Tibial nerve (tissue), 4 donors: ENCODE measurements at regions not wholly inside any gene's neighbourhood (a gene's known extent, or its start where the extent isn't known, plus 50 kb on each side); places are given as distances from the start of the nearest gene placed in this dataset.

Source experiments
- DNase-seq, 2 donors: peaks; one replicate each; pipeline ENCODE4 v3.0.0-alpha.2; 2019; ENCODE audit warnings: low spot score in 2 of 2
- H3K27ac ChIP-seq, 4 donors: fragments of 200-600 bp; sonication (generic) in 3 of 4; one replicate each; pipeline ENCODE4 v1.5.1; 2017 to 2019; ENCODE audit warnings: mild to moderate bottlenecking in 1 of 4
- H3K27me3 ChIP-seq, 2 donors: fragments of 200-600 bp; sonication (generic) in 1 of 2; one replicate each; pipeline versions ENCODE4 v1.5.1 to v1.6.0; 2017 to 2019
- H3K36me3 ChIP-seq, 3 donors: fragments of 200-600 bp; sonication (generic); one replicate each; pipeline ENCODE4 v1.5.1; 2018 to 2019
- H3K4me1 ChIP-seq, 4 donors: fragments of 200-600 bp; sonication (generic) in 3 of 4; one replicate each; pipeline ENCODE4 v1.5.1; 2017 to 2019
- H3K4me3 ChIP-seq, 4 donors: fragments of 200-600 bp; sonication (generic) in 3 of 4; one replicate each; pipeline ENCODE4 v1.5.1; 2017 to 2019; ENCODE audit warnings: mild to moderate bottlenecking in 1 of 4, moderate library complexity in 1 of 4
- H3K9me3 ChIP-seq, 4 donors: fragments of 200-600 bp; sonication (generic) in 3 of 4; one replicate each; pipeline ENCODE4 v1.5.1; 2017 to 2019
- EP300 ChIP-seq, 2 donors: sonication (generic); formaldehyde crosslinking; IDR thresholded peaks; one replicate each; pipeline ENCODE4 v1.6.1; 2017; ENCODE audit warnings: antibody characterized with exemption in 2 of 2, mild to moderate bottlenecking in 1 of 2
- POLR2A ChIP-seq, 2 donors: fragments of 450-650 bp; IDR thresholded peaks; one replicate each; pipeline ENCODE4 v1.6.1; 2017; ENCODE audit warnings: antibody characterized with exemption in 2 of 2, mild to moderate bottlenecking in 2 of 2, moderate library complexity in 2 of 2
- WGBS, 2 donors: methylation state at CpG; one replicate each; pipeline ENCODE4 v1.1.5; 2018; 5-methylcytosine and 5-hydroxymethylcytosine counted together
- TF ChIP-seq, protein P1 (sequence below), 5 experiments: fragments of 200-600 bp in 3 of 5; fragments of 450-650 bp in 2 of 5; sonication (generic) in 3 of 5; IDR thresholded peaks; one replicate each; pipeline ENCODE4 v1.5.1; 2016 to 2019; ENCODE audit warnings: antibody characterized with exemption in 5 of 5, mild to moderate bottlenecking in 3 of 5, moderate library complexity in 2 of 5

DNA sequence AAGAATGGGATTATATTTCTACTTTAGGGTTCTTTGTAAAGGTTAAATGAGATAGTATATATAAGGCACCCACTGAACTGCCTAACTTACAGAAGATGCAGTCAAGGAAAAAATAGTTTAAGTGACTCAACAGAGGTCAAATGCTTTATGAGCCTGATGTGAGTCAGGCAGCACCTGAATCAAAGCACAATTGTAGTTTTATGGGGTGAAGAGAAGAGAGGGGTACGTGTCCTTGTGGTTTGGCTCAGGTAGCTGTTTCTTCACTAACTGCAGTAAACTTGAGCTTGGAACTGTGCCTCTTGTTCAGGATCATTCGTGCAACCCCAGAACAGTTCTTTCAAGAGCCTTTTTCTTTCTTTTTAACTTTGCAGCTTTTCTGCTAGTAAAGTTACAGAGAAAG is 125.2 kb upstream of the SPON1 start:
- Histone ChIP-seq H3K4me3 (no peak overlapping the region), H3K27me3 (no peaks in the 10 kb centered on the region), H3K9me3 (no peaks in the 10 kb centered on the region), H3K36me3 (no peaks in the 10 kb centered on the region), H3K4me1 (no peaks in the 10 kb centered on the region), H3K27ac (no peak overlapping the region)
- no peak for TF ChIP-seq EP300 (IDR thresholded peaks at IDR 0.05)
- WGBS, 2 donors: 55 to 59% methylated on average over 2 of the region's 2 CpGs
- DNase-seq: no peak

DNA sequence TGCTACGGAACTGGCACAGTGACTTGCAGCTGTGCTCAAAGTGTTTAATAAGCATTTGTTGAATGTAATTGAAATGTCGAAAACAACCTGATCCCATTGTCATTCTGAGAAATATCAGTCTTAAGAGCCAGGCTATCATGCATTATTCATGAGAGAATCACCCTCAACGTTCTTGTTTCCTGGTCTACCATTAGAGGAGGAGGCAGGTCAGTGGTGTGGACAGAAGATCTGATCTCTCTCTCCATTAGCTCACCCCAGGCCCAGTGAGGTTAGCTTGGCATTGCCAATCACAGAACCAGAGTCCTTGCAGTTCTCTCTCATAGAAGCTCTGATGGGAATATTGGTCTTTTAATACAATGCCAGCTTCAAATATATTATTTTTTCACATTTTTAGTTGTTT is 121.1 kb upstream of the SPON1 start:
- 71 to 75% methylated on average over 3 of the region's 3 CpGs for WGBS, 2 donors
- H3K27ac ChIP-seq: no peak overlapping the region
- TF ChIP-seq POLR2A (IDR thresholded peaks at IDR 0.05) (no peak), EP300 (IDR thresholded peaks at IDR 0.05) (no peak)
- TF ChIP-seq, protein P1, sequence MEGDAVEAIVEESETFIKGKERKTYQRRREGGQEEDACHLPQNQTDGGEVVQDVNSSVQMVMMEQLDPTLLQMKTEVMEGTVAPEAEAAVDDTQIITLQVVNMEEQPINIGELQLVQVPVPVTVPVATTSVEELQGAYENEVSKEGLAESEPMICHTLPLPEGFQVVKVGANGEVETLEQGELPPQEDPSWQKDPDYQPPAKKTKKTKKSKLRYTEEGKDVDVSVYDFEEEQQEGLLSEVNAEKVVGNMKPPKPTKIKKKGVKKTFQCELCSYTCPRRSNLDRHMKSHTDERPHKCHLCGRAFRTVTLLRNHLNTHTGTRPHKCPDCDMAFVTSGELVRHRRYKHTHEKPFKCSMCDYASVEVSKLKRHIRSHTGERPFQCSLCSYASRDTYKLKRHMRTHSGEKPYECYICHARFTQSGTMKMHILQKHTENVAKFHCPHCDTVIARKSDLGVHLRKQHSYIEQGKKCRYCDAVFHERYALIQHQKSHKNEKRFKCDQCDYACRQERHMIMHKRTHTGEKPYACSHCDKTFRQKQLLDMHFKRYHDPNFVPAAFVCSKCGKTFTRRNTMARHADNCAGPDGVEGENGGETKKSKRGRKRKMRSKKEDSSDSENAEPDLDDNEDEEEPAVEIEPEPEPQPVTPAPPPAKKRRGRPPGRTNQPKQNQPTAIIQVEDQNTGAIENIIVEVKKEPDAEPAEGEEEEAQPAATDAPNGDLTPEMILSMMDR (IDR thresholded peaks at IDR 0.05): no peak

DNA sequence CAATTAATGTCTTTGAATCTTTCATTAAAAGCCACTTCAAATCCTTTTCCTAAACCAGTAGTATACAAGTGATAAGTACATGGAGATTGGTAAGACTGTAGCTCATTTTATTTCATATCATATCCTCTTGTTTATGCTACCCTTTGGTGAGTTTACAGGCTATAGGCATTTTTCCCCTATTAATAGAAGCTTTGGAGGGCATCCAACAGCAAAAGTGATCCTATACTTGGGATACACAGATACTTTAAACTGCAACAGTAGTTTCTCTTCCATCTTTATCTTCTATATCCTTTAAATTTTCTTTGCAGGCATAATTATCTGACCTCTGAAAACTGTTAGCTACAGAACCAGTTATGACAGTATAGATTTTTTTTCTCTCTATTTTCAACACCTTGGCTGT is 114.5 kb upstream of the SPON1 start:
- Histone ChIP-seq H3K27me3 (no peaks in the 10 kb centered on the region), H3K4me1 (no peaks in the 10 kb centered on the region), H3K9me3 (no peaks in the 10 kb centered on the region), H3K4me3 (no peak overlapping the region), H3K36me3 (no peaks in the 10 kb centered on the region), H3K27ac (no peak overlapping the region)
- no peak for DNase-seq
- TF ChIP-seq POLR2A (IDR thresholded peaks at IDR 0.05): no peak
- TF ChIP-seq, protein P1 (IDR thresholded peaks at IDR 0.05): no peak
- no peak for TF ChIP-seq EP300 (IDR thresholded peaks at IDR 0.05)

More for the DNA sequence above, 121.1 kb upstream of the SPON1 start:
- Histone ChIP-seq H3K4me1 (no peaks in the 10 kb centered on the region), H3K9me3 (no peaks in the 10 kb centered on the region), H3K36me3 (no peaks in the 10 kb centered on the region), H3K4me3 (no peak overlapping the region), H3K27me3 (no peaks in the 10 kb centered on the region)
- no peak for DNase-seq

DNA sequence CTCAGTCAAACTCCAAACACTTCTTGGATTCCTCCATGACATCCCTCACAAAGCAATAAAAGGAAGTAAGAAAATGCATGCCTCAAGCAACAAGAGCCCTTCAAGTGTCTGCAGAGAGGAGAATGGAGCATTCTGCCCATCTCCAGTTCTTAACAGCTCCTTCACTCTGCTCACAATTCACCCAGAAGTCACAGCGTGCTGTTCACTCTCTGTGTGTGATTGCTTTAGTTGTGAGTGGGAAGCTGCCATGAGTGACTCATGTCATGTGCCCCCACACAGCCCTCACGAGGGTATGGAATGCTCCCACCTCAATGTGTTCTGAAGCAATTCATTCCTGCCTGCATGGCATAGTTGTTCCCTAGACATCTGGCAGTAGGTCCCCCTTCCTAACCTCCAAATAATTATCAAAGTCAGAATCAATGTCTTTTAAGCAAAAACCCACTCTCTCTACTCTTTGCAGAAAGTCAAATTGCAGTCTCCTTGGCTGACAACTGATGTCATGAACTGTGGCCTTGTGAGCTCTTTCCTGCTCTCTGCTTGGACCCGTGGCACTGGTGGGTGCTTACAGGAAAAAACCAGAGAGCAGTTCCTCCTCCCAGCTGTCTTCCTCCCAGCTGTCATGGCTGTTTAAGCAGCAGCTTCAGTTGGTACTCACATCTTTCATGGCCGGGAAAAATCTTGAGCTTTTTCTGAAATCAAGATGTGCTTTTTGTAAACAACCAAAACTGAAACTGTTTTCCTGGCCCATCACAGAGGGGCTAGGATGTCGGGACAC is 112.1 kb upstream of the SPON1 start:
- Histone ChIP-seq H3K27ac (no peak overlapping the region), H3K4me1 (no peaks in the 10 kb centered on the region), H3K4me3 (no peak overlapping the region), H3K36me3 (no peaks in the 10 kb centered on the region), H3K27me3 (no peaks in the 10 kb centered on the region), H3K9me3 (no peaks in the 10 kb centered on the region)
- TF ChIP-seq EP300 (IDR thresholded peaks at IDR 0.05) (no peak), POLR2A (IDR thresholded peaks at IDR 0.05) (no peak)
- TF ChIP-seq, protein P1 (IDR thresholded peaks at IDR 0.05): no peak
- no peak for DNase-seq
- WGBS, 2 donors: 48 to 53% methylated on average over 5 of the region's 5 CpGs

DNA sequence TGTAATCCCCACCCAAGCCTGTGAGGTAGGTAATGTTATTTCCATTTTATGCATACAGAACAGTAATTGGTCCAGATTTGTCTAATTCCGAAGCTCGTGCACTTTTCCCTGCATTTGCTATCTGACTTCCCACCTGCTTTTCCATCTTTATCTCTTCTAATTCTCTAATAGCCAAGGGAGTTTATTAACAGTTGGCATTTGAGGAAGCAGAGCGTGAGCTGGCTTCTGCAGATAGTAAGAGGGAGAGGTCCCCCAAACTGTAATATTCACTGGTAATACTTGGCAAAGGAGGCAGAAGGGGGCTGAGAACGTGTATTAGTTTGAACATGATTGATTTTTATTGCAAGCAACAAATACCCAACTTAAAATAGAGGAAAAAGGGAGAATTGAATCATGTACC is 110.8 kb upstream of the SPON1 start:
- TF ChIP-seq POLR2A (IDR thresholded peaks at IDR 0.05) (no peak), EP300 (IDR thresholded peaks at IDR 0.05) (no peak)
- TF ChIP-seq, protein P1 (IDR thresholded peaks at IDR 0.05): no peak
- H3K27ac ChIP-seq: no peak overlapping the region
- no peak for DNase-seq
- H3K27me3 ChIP-seq: no peaks in the 10 kb centered on the region
- H3K36me3 ChIP-seq: no peaks in the 10 kb centered on the region
- H3K4me3 ChIP-seq: no peak overlapping the region
- H3K4me1 ChIP-seq: no peaks in the 10 kb centered on the region
- 67 to 81% methylated on average over 4 of the region's 4 CpGs for WGBS, 2 donors
- no peaks in the 10 kb centered on the region for H3K9me3 ChIP-seq
